ENCODE measurements at regions not wholly inside any gene's neighbourhood (a gene's known extent, or its start where the extent isn't known, plus 50 kb on each side); places are given as distances from the start of the nearest gene placed in this dataset. TPM values are rescaled to one million over a fixed set of nuclear protein-coding genes. Genes with fewer than 3 reads are reported as not detected.

DNA sequence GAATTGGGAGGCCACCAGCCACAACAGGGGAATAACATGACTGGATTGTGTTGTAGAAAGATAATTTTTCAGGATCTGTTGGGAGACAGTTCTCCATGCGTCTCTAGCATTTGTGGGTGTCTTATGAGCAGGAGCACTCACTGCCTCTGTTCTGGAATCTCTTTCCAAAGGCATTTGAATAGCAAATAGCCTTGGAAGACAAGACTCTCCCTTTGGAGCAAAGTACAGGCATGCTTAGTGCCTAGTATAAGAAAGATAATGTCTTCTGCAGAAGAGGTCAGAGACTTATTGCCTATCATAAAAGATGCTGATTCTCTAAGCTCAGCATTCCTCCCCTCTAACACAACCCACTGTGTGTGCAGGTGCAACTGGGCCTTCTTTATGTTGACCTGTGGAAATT lies 58.3 kb downstream of the VCPKMT start:
- ChIA-PET CTCF (ENCODE audit: unreplicated experiment) (no interaction called here), POLR2A (interaction anchor here (1.0 kb wide), 1 partner anchor 206 kb away, joined by 3 read pairs; the partner anchor contains the start of gene NEMF)
- DNase-seq (ENCODE audit: low spot score), result no peak
- Histone ChIP-seq H3K27ac (ENCODE audit: low read depth, low read length, poor library complexity, severe bottlenecking) (no peak overlapping the region), H3K4me3 (ENCODE audit: low read depth, low read length, poor library complexity, severe bottlenecking) (no peak overlapping the region), H3K9me3 (ENCODE audit: low read length) (no peaks in the 10 kb centered on the region), H3K36me3 (ENCODE audit: insufficient read depth, low read length) (no peaks in the 10 kb centered on the region), H3K9me2 (ENCODE audit: insufficient read depth, low read length) (no peaks in the 10 kb centered on the region), H2AFZ (ENCODE audit: low read length) (no peak overlapping the region), H3K4me1 (ENCODE audit: insufficient read depth, low read length, poor library complexity, severe bottlenecking) (peaks cover 37% of the 10 kb centered on the region), H3K79me2 (ENCODE audit: insufficient read depth, low read depth, low read length) (no peaks in the 10 kb centered on the region), H4K20me1 (ENCODE audit: insufficient read depth, low read length) (no peaks in the 10 kb centered on the region), H3K4me2 (ENCODE audit: low read length) (no peak overlapping the region)
- intact Hi-C loops (cut with micrococcal nuclease; ENCODE audit: unreplicated experiment), result no loop called here
- no TSS peak for BruUV-seq (replicated peaks)
- no peak for TF ChIP-seq EZH2phosphoT487 (IDR thresholded peaks at IDR 0.05; ENCODE audit: borderline replicate concordance, low read depth, low read length)
- TF ChIP-seq, protein P1, sequence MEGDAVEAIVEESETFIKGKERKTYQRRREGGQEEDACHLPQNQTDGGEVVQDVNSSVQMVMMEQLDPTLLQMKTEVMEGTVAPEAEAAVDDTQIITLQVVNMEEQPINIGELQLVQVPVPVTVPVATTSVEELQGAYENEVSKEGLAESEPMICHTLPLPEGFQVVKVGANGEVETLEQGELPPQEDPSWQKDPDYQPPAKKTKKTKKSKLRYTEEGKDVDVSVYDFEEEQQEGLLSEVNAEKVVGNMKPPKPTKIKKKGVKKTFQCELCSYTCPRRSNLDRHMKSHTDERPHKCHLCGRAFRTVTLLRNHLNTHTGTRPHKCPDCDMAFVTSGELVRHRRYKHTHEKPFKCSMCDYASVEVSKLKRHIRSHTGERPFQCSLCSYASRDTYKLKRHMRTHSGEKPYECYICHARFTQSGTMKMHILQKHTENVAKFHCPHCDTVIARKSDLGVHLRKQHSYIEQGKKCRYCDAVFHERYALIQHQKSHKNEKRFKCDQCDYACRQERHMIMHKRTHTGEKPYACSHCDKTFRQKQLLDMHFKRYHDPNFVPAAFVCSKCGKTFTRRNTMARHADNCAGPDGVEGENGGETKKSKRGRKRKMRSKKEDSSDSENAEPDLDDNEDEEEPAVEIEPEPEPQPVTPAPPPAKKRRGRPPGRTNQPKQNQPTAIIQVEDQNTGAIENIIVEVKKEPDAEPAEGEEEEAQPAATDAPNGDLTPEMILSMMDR (conservative IDR thresholded peaks at IDR 0.05; ENCODE audit: low read length), result no peak

Small RNA genes lying in the stretch of these regions (microRNA-seq; reads per million reads assigned to microRNA genes)
- gene MIR6076 (ENCODE audit: borderline replicate concordance), result not detected

Small RNA genes lying in the stretch of these regions (small RNA-seq; reads per million reads assigned to genes)
- not detected for gene MIR6076
